DMS 273 (cell line): ENCODE measurements at regions not wholly inside any gene's neighbourhood (a gene's known extent, or its start where the extent isn't known, plus 50 kb on each side); places are given as distances from the start of the nearest gene placed in this dataset.
A peak's percentile ranks its signal among the peaks of the same experiment; 100 is the strongest.
"Not testable (repeated sequence)": the region's sequence is repeated elsewhere in the genome, so short reads cannot be mapped to it uniquely, and the experiment has no call there.

Experiments
- DNase-seq: peaks from one replicate; lab custom pipeline; 2025; ENCODE audit not compliant: unreplicated experiment; lab: John Stamatoyannopoulos, UW

GRCh38 chr1:235059221-235059620 lies 69.4 kb downstream of the TOMM20 start:
- DNase-seq: no peak

- no peak for DNase-seq
Observed at GRCh38 chr1:235058695-235059094, 69.9 kb downstream of the TOMM20 start.

- DNase-seq: no peak
Observed at GRCh38 chr1:235057385-235058306, 71.0 kb downstream of the TOMM20 start.

GRCh38 chr1:235056937-235057336 lies 71.7 kb downstream of the TOMM20 start:
- no peak for DNase-seq

- no peak for DNase-seq
Observed at GRCh38 chr1:235054936-235055335, 73.7 kb downstream of the TOMM20 start.

- DNase-seq: no peak
Observed at GRCh38 chr1:235054466-235054865, 74.2 kb downstream of the TOMM20 start.

GRCh38 chr1:235052067-235053008 lies 76.3 kb downstream of the TOMM20 start:
- no peak for DNase-seq

GRCh38 chr1:235051521-235051920 lies 77.1 kb downstream of the TOMM20 start:
- DNase-seq: peak; percentile 33

GRCh38 chr1:235050911-235051360 lies 77.7 kb downstream of the TOMM20 start:
- DNase-seq: peak; percentile 23

- DNase-seq: not testable (repeated sequence)
Observed at GRCh38 chr1:235049716-235050378, 78.8 kb downstream of the TOMM20 start.

- DNase-seq: no peak
Observed at GRCh38 chr1:235049217-235049616, 79.4 kb downstream of the TOMM20 start.

- no peak for DNase-seq
Observed at GRCh38 chr1:235047331-235047871, 81.2 kb downstream of the TOMM20 start.

GRCh38 chr1:235045921-235046601 lies 82.6 kb downstream of the TOMM20 start:
- DNase-seq: no peak

- no peak for DNase-seq
Observed at GRCh38 chr1:235045034-235045690, 83.5 kb downstream of the TOMM20 start.

- no peak for DNase-seq
Observed at GRCh38 chr1:235043234-235043633, 85.4 kb downstream of the TOMM20 start.

- DNase-seq: no peak
Observed at GRCh38 chr1:235038701-235039100, 89.9 kb downstream of the TOMM20 start.

GRCh38 chr1:235035928-235036327 lies 92.7 kb downstream of the TOMM20 start:
- DNase-seq: no peak

GRCh38 chr1:235030919-235031596 lies 97.6 kb downstream of the TOMM20 start:
- no peak for DNase-seq

GRCh38 chr1:235027862-235028250 lies 100.8 kb downstream of the TOMM20 start:
- DNase-seq: no peak
